ENCODE measurements at regions not wholly inside any gene's neighbourhood (a gene's known extent, or its start where the extent isn't known, plus 50 kb on each side); places are given as distances from the start of the nearest gene placed in this dataset.

GRCh38 chr15:39399600-39399999 lies 181.3 kb upstream of the THBS1 start:
- H3K9me3 ChIP-seq = no peaks in the 10 kb centered on the region
- H3K4me3 ChIP-seq = no peak overlapping the region
- intact Hi-C loops (cut with DNase I; ENCODE audit: low total_unique reads) (no loop called here), in situ Hi-C loops (cut with MboI; ENCODE audit: low sequenced_read_pairs in 4 of 4) (no loop called here)
- H3K36me3 ChIP-seq = no peaks in the 10 kb centered on the region
- DNase-seq (no peak), ATAC-seq (no peak)
- no peaks in the 10 kb centered on the region for H3K4me1 ChIP-seq
- H3K27me3 ChIP-seq = no peaks in the 10 kb centered on the region
- TF ChIP-seq POLR2A (IDR thresholded peaks at IDR 0.05) = no peak
- TF ChIP-seq, protein P1, sequence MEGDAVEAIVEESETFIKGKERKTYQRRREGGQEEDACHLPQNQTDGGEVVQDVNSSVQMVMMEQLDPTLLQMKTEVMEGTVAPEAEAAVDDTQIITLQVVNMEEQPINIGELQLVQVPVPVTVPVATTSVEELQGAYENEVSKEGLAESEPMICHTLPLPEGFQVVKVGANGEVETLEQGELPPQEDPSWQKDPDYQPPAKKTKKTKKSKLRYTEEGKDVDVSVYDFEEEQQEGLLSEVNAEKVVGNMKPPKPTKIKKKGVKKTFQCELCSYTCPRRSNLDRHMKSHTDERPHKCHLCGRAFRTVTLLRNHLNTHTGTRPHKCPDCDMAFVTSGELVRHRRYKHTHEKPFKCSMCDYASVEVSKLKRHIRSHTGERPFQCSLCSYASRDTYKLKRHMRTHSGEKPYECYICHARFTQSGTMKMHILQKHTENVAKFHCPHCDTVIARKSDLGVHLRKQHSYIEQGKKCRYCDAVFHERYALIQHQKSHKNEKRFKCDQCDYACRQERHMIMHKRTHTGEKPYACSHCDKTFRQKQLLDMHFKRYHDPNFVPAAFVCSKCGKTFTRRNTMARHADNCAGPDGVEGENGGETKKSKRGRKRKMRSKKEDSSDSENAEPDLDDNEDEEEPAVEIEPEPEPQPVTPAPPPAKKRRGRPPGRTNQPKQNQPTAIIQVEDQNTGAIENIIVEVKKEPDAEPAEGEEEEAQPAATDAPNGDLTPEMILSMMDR (IDR thresholded peaks at IDR 0.05 in 4 of 5, conservative IDR thresholded peaks at IDR 0.05 in 1 of 5) = no peak
- no peak overlapping the region for H3K27ac ChIP-seq

- DNase-seq = no peak
- Histone ChIP-seq H3K4me1 (no peaks in the 10 kb centered on the region), H3K9me3 (no peaks in the 10 kb centered on the region), H3K27ac (no peak overlapping the region), H3K27me3 (no peaks in the 10 kb centered on the region), H3K36me3 (no peaks in the 10 kb centered on the region), H3K4me3 (no peak overlapping the region)
- intact Hi-C loops (cut with DNase I; ENCODE audit: low total_unique reads) (no loop called here), in situ Hi-C loops (cut with MboI; ENCODE audit: low sequenced_read_pairs in 4 of 4) (no loop called here)
- TF ChIP-seq, protein P1 (IDR thresholded peaks at IDR 0.05 in 4 of 5, conservative IDR thresholded peaks at IDR 0.05 in 1 of 5) = no peak
- TF ChIP-seq POLR2A (IDR thresholded peaks at IDR 0.05) = no peak
- ATAC-seq = no peak
Measured at GRCh38 chr15:39400002-39400401, 180.9 kb upstream of the THBS1 start.

DNA sequence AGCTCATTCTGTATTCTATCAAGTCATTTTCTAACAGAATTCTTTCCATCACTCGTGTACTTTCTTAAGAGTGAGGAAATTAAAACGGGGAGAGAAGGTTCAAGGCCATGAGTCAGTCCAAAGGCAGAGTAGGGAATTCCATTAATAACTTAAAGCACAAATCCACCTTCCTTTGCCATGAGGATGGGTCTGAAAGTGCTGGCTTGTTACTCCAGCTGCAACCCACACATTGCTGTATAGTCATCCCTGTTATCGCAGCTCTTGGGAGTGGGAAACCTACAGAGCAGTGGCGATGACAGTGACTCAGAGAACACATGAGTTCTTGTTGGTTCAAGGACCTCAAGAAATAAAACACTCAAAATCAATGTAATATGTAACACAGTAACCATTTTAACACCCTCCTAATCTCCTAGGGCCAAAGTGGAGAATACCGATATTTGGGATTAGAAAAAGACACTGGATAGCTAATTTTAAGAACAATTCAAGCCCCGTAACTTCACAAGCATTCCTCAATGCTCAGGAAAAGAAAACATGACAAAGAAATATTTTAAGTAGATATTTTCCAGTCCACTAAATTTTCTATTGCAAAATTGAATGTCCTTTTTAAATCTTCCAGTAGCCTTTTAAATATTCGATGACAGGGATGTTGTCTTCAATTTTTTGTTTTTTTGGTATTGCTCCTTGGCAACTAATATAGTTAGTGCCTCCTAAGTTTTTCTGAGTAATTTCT lies 179.9 kb upstream of the THBS1 start:
- in situ Hi-C loops (cut with MboI; ENCODE audit: low sequenced_read_pairs in 4 of 4) (no loop called here), intact Hi-C loops (cut with DNase I; ENCODE audit: low total_unique reads) (no loop called here)
- ATAC-seq (no peak), DNase-seq (no peak)
- TF ChIP-seq, protein P1 (IDR thresholded peaks at IDR 0.05 in 4 of 5, conservative IDR thresholded peaks at IDR 0.05 in 1 of 5) = no peak
- TF ChIP-seq POLR2A (IDR thresholded peaks at IDR 0.05) = no peak
- Histone ChIP-seq H3K4me3 (no peak overlapping the region), H3K27me3 (no peaks in the 10 kb centered on the region), H3K36me3 (no peaks in the 10 kb centered on the region), H3K4me1 (no peaks in the 10 kb centered on the region), H3K27ac (no peak overlapping the region), H3K9me3 (no peaks in the 10 kb centered on the region)

GRCh38 chr15:39403640-39404117 lies 177.2 kb upstream of the THBS1 start:
- no peak for DNase-seq
- H3K4me1 ChIP-seq = no peaks in the 10 kb centered on the region
- H3K27ac ChIP-seq = no peak overlapping the region
- no peaks in the 10 kb centered on the region for H3K27me3 ChIP-seq
- H3K36me3 ChIP-seq = no peaks in the 10 kb centered on the region
- no peak for ATAC-seq
- no peak overlapping the region for H3K4me3 ChIP-seq
- intact Hi-C loops (cut with DNase I; ENCODE audit: low total_unique reads) = no loop called here
- no peaks in the 10 kb centered on the region for H3K9me3 ChIP-seq
- TF ChIP-seq, protein P1 (IDR thresholded peaks at IDR 0.05 in 4 of 5, conservative IDR thresholded peaks at IDR 0.05 in 1 of 5) = no peak
- no peak for TF ChIP-seq POLR2A (IDR thresholded peaks at IDR 0.05)
- in situ Hi-C loops (cut with MboI; ENCODE audit: low sequenced_read_pairs in 4 of 4) = no loop called here

DNA sequence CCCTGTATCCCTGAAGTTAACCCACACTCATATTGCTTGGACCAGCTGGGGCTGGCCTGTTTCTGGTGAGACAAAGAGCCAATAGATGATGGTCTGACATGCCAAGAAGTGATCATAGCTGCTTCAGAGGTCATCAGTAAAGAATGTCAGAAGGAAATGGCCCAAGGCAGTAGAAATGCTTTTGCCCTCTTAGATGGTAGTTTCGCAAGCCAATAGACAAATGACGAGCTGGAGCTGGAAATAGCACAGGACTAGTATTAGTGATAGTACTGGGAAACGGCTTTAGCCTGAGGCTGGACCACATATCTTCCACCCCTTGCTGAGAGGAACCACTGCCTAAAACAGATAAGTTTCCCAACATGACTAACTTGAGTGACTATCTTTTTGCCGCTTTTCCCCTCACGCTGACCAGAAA lies 176.1 kb upstream of the THBS1 start:
- intact Hi-C loops (cut with DNase I; ENCODE audit: low total_unique reads) = no loop called here
- in situ Hi-C loops (cut with MboI; ENCODE audit: low sequenced_read_pairs in 4 of 4) = no loop called here
- no peaks in the 10 kb centered on the region for H3K9me3 ChIP-seq
- H3K27ac ChIP-seq = no peak overlapping the region
- TF ChIP-seq, protein P1 (IDR thresholded peaks at IDR 0.05 in 4 of 5, conservative IDR thresholded peaks at IDR 0.05 in 1 of 5) = no peak
- no peak for TF ChIP-seq POLR2A (IDR thresholded peaks at IDR 0.05)
- no peaks in the 10 kb centered on the region for H3K27me3 ChIP-seq
- no peak for ATAC-seq
- no peak overlapping the region for H3K4me3 ChIP-seq
- no peaks in the 10 kb centered on the region for H3K36me3 ChIP-seq
- DNase-seq = no peak
- no peaks in the 10 kb centered on the region for H3K4me1 ChIP-seq
